DND-41 (cell line): ENCODE measurements at regions not wholly inside any gene's neighbourhood (a gene's known extent, or its start where the extent isn't known, plus 50 kb on each side); places are given as distances from the start of the nearest gene placed in this dataset.

Source experiments
- ATAC-seq: fragments of 200-7000 bp; cut with Tn5 transposase; 3 replicates; pipeline ENCODE4 v1.9.1; 2021; ENCODE audit warnings: low read depth; ENCODE audit not compliant: insufficient read depth
- DNase-seq: peaks from one replicate; pipeline ENCODE4 v3.0.0-alpha.2; 2020
- H2AFZ ChIP-seq: 2 replicates; pipeline ENCODE4 v1.6.0; 2012; ENCODE audit warnings: low read depth, low read length
- H3K27ac ChIP-seq: 2 replicates; pipeline ENCODE4 v1.5.1; 2012; ENCODE audit warnings: low read length, inconsistent platforms
- H3K27me3 ChIP-seq: fragments of 200-600 bp; sonication (generic); 2 replicates; pipeline ENCODE4 v1.6.0; 2012; ENCODE audit warnings: low read length, mild to moderate bottlenecking, inconsistent platforms; ENCODE audit not compliant: insufficient read depth, poor library complexity
- H3K36me3 ChIP-seq: 2 replicates; pipeline ENCODE4 v1.5.1; 2012; ENCODE audit warnings: low read length, inconsistent platforms; ENCODE audit not compliant: insufficient read depth
- H3K4me1 ChIP-seq: 2 replicates; pipeline ENCODE4 v1.5.1; 2012; ENCODE audit warnings: mild to moderate bottlenecking, low read length; ENCODE audit not compliant: insufficient read depth
- H3K4me2 ChIP-seq: 2 replicates; pipeline ENCODE4 v1.6.0; 2012; ENCODE audit warnings: mild to moderate bottlenecking, moderate library complexity, low read length, inconsistent platforms; ENCODE audit not compliant: insufficient read depth
- H3K4me3 ChIP-seq, 2 experiments: fragments of 200-600 bp in 1 of 2; shearing (Covaris generic) in 1 of 2; 2 replicates each; pipeline ENCODE4 v1.5.1; 2012 to 2016; ENCODE audit warnings: inconsistent platforms in 2 of 2, low read length in 2 of 2, mild to moderate bottlenecking in 2 of 2, low read depth in 1 of 2, moderate library complexity in 1 of 2
- H3K79me2 ChIP-seq: 2 replicates; pipeline ENCODE4 v1.6.0; 2012; ENCODE audit warnings: low read length, inconsistent platforms; ENCODE audit not compliant: insufficient read depth
- H3K9ac ChIP-seq: 2 replicates; pipeline ENCODE4 v1.6.0; 2012; ENCODE audit warnings: low read depth, mild to moderate bottlenecking, inconsistent platforms, low read length, moderate library complexity
- H3K9me3 ChIP-seq: 2 replicates; pipeline ENCODE4 v1.5.1; 2012; ENCODE audit warnings: low read length, moderate library complexity, mild to moderate bottlenecking, inconsistent platforms; ENCODE audit not compliant: insufficient read depth, severe bottlenecking
- H4K20me1 ChIP-seq: 2 replicates; pipeline ENCODE4 v1.6.0; 2012; ENCODE audit warnings: low read length; ENCODE audit not compliant: insufficient read depth
- EZH2 ChIP-seq: IDR thresholded peaks from 3 replicates; pipeline ENCODE4 v1.6.1; 2012; ENCODE audit warnings: borderline replicate concordance, low read depth, mild to moderate bottlenecking, moderate library complexity, low read length, inconsistent platforms; ENCODE audit not compliant: severe bottlenecking
- TF ChIP-seq, protein P1 (sequence below): IDR thresholded peaks from 2 replicates; pipeline ENCODE4 v1.5.1; 2012; ENCODE audit warnings: borderline replicate concordance, low read length, moderate library complexity, mild to moderate bottlenecking; ENCODE audit not compliant: poor library complexity, severe bottlenecking; ENCODE audit errors: extremely low read depth

DNA sequence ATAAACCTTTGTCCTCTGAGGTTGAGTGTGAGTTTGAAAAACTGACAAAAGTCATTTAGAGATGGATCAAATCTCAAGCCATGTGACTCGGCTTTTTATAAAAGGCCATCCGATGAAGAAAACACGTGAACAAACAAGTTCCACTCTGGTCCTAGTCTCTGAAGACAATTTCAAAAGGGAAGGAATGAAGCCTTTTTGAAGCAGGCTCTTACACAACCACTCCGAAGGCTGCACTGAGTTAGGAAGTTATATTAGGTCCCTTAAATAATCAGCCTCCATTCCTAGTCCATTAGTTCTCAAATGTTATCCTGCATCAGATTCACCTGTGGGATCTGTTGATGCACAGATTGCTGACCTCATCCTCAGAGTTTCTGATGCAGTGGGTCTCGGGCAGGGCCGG, 166.6 kb upstream of the HMHB1 start:
- DNase-seq, result no peak
- Histone ChIP-seq H3K27ac (no peak overlapping the region), H3K36me3 (no peaks in the 10 kb centered on the region), H3K9ac (no peak overlapping the region), H3K27me3 (no peaks in the 10 kb centered on the region), H3K9me3 (no peaks in the 10 kb centered on the region), H3K4me1 (no peaks in the 10 kb centered on the region), H3K4me3 (no peak overlapping the region), H3K79me2 (no peaks in the 10 kb centered on the region), H3K4me2 (no peak overlapping the region), H2AFZ (no peak overlapping the region), H4K20me1 (no peaks in the 10 kb centered on the region)
- ATAC-seq, result no peak
- TF ChIP-seq, protein P1, sequence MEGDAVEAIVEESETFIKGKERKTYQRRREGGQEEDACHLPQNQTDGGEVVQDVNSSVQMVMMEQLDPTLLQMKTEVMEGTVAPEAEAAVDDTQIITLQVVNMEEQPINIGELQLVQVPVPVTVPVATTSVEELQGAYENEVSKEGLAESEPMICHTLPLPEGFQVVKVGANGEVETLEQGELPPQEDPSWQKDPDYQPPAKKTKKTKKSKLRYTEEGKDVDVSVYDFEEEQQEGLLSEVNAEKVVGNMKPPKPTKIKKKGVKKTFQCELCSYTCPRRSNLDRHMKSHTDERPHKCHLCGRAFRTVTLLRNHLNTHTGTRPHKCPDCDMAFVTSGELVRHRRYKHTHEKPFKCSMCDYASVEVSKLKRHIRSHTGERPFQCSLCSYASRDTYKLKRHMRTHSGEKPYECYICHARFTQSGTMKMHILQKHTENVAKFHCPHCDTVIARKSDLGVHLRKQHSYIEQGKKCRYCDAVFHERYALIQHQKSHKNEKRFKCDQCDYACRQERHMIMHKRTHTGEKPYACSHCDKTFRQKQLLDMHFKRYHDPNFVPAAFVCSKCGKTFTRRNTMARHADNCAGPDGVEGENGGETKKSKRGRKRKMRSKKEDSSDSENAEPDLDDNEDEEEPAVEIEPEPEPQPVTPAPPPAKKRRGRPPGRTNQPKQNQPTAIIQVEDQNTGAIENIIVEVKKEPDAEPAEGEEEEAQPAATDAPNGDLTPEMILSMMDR, result no peak
- no peak for TF ChIP-seq EZH2

DNA sequence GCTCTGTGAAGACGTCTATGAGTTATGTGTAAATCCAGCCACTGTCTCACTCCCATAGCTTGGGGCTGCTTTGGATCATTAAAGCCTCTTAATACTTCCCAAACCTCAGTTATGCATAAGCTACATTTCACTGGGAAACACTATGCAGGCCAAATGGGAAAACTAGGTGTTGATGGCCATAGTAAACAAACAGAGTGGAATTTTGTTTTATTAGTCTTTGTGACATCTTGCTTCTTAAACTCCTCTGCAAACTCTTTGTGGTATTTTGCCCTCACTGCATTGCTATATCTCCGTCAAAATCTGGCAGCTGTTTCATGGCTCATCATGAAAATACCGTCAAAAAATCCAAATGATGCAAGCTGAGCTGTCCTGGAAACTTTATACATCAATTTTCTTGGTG, 167.2 kb upstream of the HMHB1 start:
- no peak overlapping the region for H2AFZ ChIP-seq
- H3K79me2 ChIP-seq, result no peaks in the 10 kb centered on the region
- no peaks in the 10 kb centered on the region for H3K4me1 ChIP-seq

DNA sequence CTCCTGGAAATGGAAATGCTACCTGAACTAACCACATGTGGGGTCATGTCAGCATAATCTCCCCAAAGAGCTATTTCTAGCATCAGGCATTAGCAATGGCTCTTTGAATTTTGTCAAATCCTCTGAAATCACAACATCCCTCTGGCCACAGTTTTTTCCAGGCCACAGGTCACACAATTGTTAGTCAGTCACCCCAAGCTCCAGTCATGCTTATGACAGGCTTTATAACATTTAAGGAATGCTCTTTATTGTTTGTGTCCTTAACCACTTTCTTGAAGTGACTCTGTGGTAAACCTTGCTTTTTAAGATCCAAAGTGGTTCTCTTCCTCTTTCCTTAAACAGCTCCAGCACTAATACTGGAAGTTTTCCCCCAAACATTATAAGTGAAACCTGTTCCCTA, 169.2 kb upstream of the HMHB1 start:
- TF ChIP-seq EZH2, result no peak
- TF ChIP-seq, protein P1, result no peak
- Histone ChIP-seq H3K27me3 (no peaks in the 10 kb centered on the region), H3K27ac (no peak overlapping the region), H3K36me3 (no peaks in the 10 kb centered on the region), H2AFZ (no peak overlapping the region), H4K20me1 (no peaks in the 10 kb centered on the region), H3K9ac (no peak overlapping the region), H3K9me3 (no peaks in the 10 kb centered on the region), H3K4me3 (no peak overlapping the region), H3K4me1 (peaks cover 5% of the 10 kb centered on the region; the same call in 1 of the 2 replicates), H3K4me2 (no peak overlapping the region), H3K79me2 (no peaks in the 10 kb centered on the region)
- DNase-seq (no peak), ATAC-seq (no peak)

More for the DNA sequence above, 167.2 kb upstream of the HMHB1 start:
- no peaks in the 10 kb centered on the region for H3K9me3 ChIP-seq
- H3K9ac ChIP-seq, result no peak overlapping the region
- H3K27me3 ChIP-seq, result no peaks in the 10 kb centered on the region
- no peaks in the 10 kb centered on the region for H3K36me3 ChIP-seq
- no peak overlapping the region for H3K4me2 ChIP-seq
- H3K4me3 ChIP-seq, result no peak overlapping the region
- DNase-seq (no peak), ATAC-seq (no peak)
- no peak for TF ChIP-seq EZH2
- TF ChIP-seq, protein P1, result no peak
- H3K27ac ChIP-seq, result no peak overlapping the region
- no peaks in the 10 kb centered on the region for H4K20me1 ChIP-seq
